Loucy (cell line): ENCODE measurements at regions not wholly inside any gene's neighbourhood (a gene's known extent, or its start where the extent isn't known, plus 50 kb on each side); places are given as distances from the start of the nearest gene placed in this dataset.

Source experiments
- H2AFZ ChIP-seq: fragments of 200-600 bp; sonication (generic); 2 replicates; pipeline ENCODE4 v1.6.0; 2016; ENCODE audit warnings: antibody characterized with exemption, mild to moderate bottlenecking, low read length, moderate library complexity
- H3F3A ChIP-seq: fragments of 200-600 bp; 2 replicates; pipeline ENCODE4 v1.6.0; 2016; ENCODE audit warnings: antibody characterized with exemption, low read depth, mild to moderate bottlenecking
- H3K27me3 ChIP-seq: fragments of 200-600 bp; sonication (generic); 2 replicates; pipeline ENCODE4 v1.6.1; 2014; ENCODE audit warnings: low read length, mild to moderate bottlenecking; ENCODE audit not compliant: insufficient read depth, poor library complexity, severe bottlenecking
- H3K36me3 ChIP-seq: fragments of 200-600 bp; sonication (generic); 2 replicates; pipeline ENCODE4 v1.6.1; 2016; ENCODE audit warnings: low read length; ENCODE audit not compliant: insufficient read depth
- H3K4me1 ChIP-seq: fragments of 200-600 bp; sonication (generic); 2 replicates; pipeline ENCODE4 v1.5.1; 2014; ENCODE audit warnings: low read length, mild to moderate bottlenecking; ENCODE audit not compliant: insufficient read depth, poor library complexity, severe bottlenecking
- H3K4me2 ChIP-seq: fragments of 200-600 bp; sonication (generic); 2 replicates; pipeline ENCODE4 v1.6.0; 2014; ENCODE audit warnings: antibody characterized with exemption, low read length, low read depth, mild to moderate bottlenecking; ENCODE audit not compliant: poor library complexity, severe bottlenecking
- H3K4me3 ChIP-seq: fragments of 200-600 bp; sonication (generic); 2 replicates; pipeline ENCODE4 v1.5.1; 2014; ENCODE audit warnings: low read length, mild to moderate bottlenecking, mixed read lengths; ENCODE audit not compliant: poor library complexity, severe bottlenecking
- H3K79me2 ChIP-seq: fragments of 200-600 bp; sonication (generic); 2 replicates; pipeline ENCODE4 v1.6.1; 2014; ENCODE audit warnings: low read length; ENCODE audit not compliant: insufficient read depth
- H3K9ac ChIP-seq: fragments of 200-600 bp; sonication (generic); 2 replicates; pipeline ENCODE4 v1.6.0; 2014; ENCODE audit warnings: mild to moderate bottlenecking, low read depth, low read length, moderate library complexity; ENCODE audit not compliant: poor library complexity, severe bottlenecking
- H3K9me2 ChIP-seq: fragments of 200-600 bp; sonication (generic); replicated peaks from 2 replicates; pipeline ENCODE4 v1.6.1; 2016; ENCODE audit warnings: low read depth, low read length, mixed read lengths
- H3K9me3 ChIP-seq: fragments of 200-600 bp; sonication (generic); 2 replicates; pipeline ENCODE4 v1.6.1; 2014; ENCODE audit warnings: mild to moderate bottlenecking, antibody characterized with exemption, low read length, low read depth; ENCODE audit not compliant: insufficient read depth
- H4K20me1 ChIP-seq: fragments of 200-600 bp; sonication (generic); 2 replicates; pipeline ENCODE4 v1.6.0; 2014; ENCODE audit warnings: antibody characterized with exemption, low read length, mild to moderate bottlenecking; ENCODE audit not compliant: insufficient read depth, poor library complexity, severe bottlenecking
- EZH2phosphoT487 ChIP-seq: fragments of 200-600 bp; IDR thresholded peaks from 2 replicates; pipeline ENCODE4 v1.6.1; 2018; ENCODE audit warnings: antibody characterized with exemption, mild to moderate bottlenecking, moderate library complexity, borderline replicate concordance
- TF ChIP-seq, protein P1 (sequence below): fragments of 200-600 bp; sonication (generic); conservative IDR thresholded peaks from 2 replicates; pipeline ENCODE4 v1.5.1; 2014; ENCODE audit warnings: mild to moderate bottlenecking, antibody characterized with exemption, low read length

DNA sequence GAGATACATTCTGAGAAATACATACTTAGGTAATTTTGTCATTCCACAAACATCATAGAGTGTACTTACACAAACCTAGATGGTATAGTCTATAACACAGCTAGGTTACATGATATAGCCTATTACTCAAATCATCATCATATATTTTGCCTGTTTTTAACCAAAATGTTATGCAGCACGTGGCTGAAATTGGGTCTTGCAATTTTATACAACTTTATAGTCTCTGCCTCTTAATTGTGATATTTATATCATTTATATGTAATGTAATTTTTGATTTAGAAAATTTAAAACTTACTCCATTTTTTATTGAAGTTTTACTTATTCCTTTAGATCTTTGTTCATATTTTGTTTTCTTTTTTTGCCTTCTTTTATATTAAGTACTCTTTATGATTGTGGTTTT is 350.7 kb upstream of the DCN start:
- Histone ChIP-seq H3K4me2 (no peak overlapping the region), H3F3A (no peaks in the 10 kb centered on the region), H2AFZ (no peak overlapping the region), H3K9me3 (no peaks in the 10 kb centered on the region), H3K36me3 (no peaks in the 10 kb centered on the region), H3K27me3 (no peaks in the 10 kb centered on the region), H4K20me1 (no peaks in the 10 kb centered on the region), H3K9me2 (no peaks in the 10 kb centered on the region), H3K79me2 (no peaks in the 10 kb centered on the region), H3K4me3 (no peak overlapping the region), H3K9ac (no peak overlapping the region), H3K4me1 (no peaks in the 10 kb centered on the region)
- TF ChIP-seq EZH2phosphoT487: no peak
- TF ChIP-seq, protein P1, sequence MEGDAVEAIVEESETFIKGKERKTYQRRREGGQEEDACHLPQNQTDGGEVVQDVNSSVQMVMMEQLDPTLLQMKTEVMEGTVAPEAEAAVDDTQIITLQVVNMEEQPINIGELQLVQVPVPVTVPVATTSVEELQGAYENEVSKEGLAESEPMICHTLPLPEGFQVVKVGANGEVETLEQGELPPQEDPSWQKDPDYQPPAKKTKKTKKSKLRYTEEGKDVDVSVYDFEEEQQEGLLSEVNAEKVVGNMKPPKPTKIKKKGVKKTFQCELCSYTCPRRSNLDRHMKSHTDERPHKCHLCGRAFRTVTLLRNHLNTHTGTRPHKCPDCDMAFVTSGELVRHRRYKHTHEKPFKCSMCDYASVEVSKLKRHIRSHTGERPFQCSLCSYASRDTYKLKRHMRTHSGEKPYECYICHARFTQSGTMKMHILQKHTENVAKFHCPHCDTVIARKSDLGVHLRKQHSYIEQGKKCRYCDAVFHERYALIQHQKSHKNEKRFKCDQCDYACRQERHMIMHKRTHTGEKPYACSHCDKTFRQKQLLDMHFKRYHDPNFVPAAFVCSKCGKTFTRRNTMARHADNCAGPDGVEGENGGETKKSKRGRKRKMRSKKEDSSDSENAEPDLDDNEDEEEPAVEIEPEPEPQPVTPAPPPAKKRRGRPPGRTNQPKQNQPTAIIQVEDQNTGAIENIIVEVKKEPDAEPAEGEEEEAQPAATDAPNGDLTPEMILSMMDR: no peak

DNA sequence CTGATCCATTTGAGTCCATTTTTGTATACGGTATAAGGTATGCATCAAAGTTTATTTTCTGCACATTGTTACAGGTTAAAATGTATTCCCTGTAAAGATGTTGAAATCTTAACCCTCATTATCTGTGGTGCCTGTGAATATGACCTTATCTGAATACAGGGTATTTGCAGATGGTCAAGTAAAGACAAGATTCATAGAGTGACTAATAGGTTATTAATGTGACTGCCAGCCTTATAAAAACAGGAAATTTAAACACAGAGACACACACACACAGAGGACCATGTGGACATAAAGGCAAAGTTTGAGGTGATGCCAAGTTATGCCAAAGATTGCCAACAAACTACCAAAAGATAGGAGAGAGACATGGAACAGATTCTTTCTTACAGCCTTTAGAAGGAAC is 347.2 kb upstream of the DCN start:
- Histone ChIP-seq H3K9me2 (no peaks in the 10 kb centered on the region), H3K4me1 (no peaks in the 10 kb centered on the region), H3K9ac (no peak overlapping the region), H3K9me3 (no peaks in the 10 kb centered on the region), H2AFZ (no peak overlapping the region), H4K20me1 (no peaks in the 10 kb centered on the region), H3K27me3 (no peaks in the 10 kb centered on the region), H3K79me2 (no peaks in the 10 kb centered on the region), H3K4me3 (no peak overlapping the region), H3K4me2 (no peak overlapping the region), H3F3A (no peaks in the 10 kb centered on the region), H3K36me3 (no peaks in the 10 kb centered on the region)
- TF ChIP-seq, protein P1: no peak
- TF ChIP-seq EZH2phosphoT487: no peak

DNA sequence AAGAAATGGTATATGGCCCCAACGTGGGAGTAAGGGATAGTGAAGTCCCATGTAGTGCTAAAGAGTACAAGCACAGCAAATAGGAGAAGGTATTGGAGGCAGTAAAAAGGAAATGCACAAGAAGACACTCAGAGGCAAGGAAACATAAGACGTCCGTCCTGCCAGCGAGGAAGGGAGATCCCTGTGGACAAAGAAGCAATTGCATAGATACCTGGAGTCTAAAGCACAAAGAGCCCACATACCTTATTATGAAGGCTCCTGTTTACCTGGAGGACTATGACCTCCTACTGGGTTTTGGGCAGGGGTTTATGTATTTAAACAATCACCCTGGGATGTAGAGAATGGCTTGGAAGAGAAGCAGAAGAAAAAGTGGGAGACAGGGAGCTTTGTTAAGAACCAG is 341.2 kb upstream of the DCN start:
- Histone ChIP-seq H3K27me3 (no peaks in the 10 kb centered on the region), H3K9me2 (no peaks in the 10 kb centered on the region), H4K20me1 (no peaks in the 10 kb centered on the region), H3K9ac (no peak overlapping the region), H3K36me3 (no peaks in the 10 kb centered on the region), H3K9me3 (no peaks in the 10 kb centered on the region), H3K4me2 (no peak overlapping the region), H3K79me2 (no peaks in the 10 kb centered on the region), H3K4me3 (no peak overlapping the region), H2AFZ (no peak overlapping the region), H3K4me1 (no peaks in the 10 kb centered on the region), H3F3A (no peaks in the 10 kb centered on the region)
- TF ChIP-seq, protein P1: no peak
- TF ChIP-seq EZH2phosphoT487: no peak
